Right forelimb (tissue), 1 donor: ENCODE measurements at regions not wholly inside any gene's neighbourhood (a gene's known extent, or its start where the extent isn't known, plus 50 kb on each side); places are given as distances from the start of the nearest gene placed in this dataset.
A peak's percentile ranks its signal among the peaks of the same experiment; 100 is the strongest.

Source experiments
- DNase-seq: peaks from one replicate; pipeline ENCODE4 v3.0.0-alpha.2; 2018

DNA sequence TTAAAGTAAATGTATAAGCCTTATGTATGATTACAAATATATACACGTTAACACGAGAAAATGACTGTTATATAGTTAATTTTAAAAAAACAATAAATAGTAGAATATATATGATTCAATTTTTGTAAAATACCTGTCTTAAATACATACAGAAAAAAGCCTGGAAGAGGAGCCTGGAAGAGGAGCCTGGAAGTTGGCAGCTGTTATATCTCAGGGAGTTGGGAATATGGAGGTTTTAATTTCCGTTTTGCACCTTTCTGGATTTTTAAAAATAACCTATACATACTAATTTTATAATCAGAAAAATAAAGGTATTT, 111.6 kb downstream of the WT1 start:
- DNase-seq = no peak

DNA sequence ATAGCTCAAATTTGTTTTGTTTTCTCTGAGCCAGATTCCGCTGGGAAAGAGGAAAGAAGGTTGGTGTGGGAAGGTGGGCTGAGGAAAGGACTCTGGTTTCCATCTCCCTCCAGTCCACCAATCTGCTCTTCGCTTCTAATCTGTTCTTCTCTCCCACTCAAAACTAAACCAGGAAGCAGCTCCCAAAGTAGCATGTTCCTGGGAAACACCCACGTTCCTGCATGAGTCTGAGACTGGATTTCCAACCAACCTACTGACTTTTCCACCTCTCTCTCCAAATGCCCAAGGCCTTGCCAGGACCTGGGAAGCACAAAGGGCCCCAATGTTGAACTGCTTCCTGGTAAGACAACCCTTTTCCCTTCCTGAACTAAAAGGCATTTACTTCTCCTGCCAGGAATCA, 110.2 kb downstream of the WT1 start:
- no peak for DNase-seq

DNA sequence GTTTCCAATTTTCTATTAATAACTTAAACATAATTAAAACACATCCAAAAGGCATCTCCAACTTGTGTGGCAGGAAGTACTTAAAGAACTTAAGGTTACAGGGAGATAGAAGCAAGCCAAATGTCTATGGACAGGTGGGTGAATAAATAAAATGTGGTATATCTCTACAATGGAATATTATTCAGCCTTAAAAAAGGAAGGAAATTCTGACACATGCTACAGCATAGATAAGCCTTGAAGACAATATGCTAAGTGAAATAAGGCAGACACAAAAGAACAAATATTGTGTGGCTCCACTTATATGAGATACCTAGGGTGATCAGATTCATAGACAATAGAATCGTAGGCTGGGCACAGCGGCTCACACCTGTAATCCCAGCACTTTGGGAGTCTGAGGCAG, 109.6 kb downstream of the WT1 start:
- DNase-seq = no peak

DNA sequence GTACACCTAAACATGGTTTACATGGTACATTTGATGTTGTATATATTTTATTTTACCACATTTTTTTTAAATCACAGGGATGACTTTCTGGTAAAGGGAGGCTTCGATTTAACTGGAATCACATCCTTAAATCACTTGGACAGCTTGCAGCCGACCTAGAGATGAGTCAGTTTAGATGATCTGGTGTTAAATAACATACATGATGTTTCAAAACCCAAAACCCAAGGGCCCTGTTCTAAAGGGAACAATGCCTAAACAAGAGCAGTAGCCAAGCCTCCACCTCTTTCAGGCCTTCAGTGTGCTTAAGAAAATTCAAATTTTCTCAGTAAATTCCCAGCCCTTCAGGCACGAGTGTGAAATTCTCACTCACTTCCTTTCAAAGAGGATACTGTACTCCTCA, 108.8 kb downstream of the WT1 start:
- DNase-seq = no peak

DNA sequence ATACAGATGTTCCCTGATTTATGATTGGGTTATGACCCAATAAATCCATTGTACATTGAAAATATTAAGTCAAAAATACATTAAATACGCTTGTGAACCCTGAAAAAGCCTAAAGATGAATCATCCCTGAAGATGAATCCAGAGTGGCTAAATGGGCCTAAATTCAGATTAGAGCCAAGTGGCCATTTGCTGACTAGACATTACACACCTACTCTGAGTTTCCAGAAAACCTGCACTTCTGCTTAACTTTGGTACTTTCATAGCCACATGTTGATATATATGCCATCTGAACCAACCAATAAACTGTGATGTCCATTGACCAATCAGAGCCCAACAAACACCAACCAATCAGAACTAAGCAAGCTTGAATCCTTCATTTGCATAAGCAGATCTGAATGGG, 106.9 kb downstream of the WT1 start:
- no peak for DNase-seq

DNA sequence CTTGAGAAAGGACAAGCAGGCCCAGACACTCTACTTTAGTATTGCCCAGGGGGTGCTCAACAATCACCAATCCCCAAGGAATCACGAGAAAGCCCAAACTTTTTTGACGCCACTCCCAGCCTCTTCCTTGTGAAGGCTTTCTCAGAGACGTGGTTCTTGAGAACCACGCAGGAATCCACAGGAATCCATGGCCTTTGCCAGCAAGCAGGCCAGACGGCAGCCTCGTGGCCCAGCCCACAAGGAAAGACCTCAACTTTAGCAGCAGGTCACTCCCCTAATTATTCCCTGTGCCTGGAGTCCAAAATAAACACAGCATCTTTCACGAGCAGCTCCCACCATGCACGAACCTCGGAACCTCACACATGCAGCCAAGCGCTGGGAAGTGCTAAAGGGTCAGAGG, 104.2 kb downstream of the WT1 start:
- no peak for DNase-seq

DNA sequence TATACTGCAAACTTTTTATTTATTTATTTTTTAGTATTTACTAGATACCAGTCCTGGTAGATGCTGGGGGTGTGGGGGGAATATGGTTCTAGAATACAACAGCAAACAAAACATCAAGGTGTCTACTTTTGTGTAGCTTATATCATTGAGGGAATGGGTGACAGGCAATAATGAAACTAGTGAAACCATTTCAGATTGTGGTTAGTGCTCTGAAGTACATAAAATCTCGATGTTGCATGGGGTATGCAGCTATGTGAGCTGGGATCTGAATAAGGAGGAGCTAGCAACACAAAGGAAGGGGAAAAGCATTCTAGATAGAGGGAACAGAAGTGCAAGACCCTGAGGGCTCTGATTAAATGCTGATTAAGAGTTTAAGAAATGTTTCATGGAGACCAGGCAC, 103.5 kb downstream of the WT1 start:
- no peak for DNase-seq

DNA sequence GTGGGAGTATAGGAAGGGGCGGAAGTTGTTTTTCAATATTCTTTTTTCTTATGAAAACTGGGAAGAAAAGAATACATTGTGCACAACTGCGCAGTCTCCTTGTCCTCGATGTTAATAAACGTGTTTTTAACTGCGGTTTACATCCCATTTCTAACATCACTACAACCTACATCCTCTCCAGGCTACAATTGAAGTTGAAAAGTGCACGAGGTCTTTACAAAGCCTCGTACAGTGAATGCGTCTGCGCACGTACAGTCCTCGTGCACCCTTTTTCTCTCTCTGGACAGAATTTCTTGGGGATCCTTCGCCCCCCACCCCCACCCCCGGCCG, 102.4 kb downstream of the WT1 start:
- no peak for DNase-seq

DNA sequence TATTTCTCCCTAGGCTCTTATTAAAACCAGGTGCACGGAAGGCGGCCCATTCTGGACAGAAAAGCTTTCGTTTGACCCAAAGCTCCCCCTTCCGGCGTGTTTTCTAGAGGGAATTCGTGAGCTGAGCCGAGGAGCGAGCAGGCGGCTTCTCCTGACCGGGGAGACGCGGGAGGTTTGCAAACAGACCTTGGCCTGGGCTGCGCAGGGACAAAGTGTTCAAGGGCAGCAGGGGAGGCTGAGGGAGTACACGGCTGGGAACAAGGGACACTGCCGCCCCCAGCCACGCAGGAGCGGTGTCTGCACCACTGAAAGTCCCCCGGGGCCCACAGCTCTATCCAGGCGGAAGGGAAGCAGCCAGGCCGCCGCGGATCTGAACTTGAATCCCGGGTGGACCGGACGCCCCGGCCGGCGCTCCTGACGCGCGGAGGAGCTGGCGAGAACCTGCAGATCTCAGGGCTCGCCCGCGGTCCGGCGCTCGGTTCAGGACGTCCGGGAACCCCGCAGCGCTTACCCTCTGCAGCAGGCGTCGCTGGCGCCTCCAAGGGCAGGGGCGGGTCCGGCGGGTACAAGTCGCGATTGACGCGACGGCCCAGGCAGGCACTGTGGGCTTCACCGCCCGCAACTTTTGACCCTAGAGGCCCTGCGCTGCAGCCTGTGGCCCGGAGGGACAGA, 101.9 kb downstream of the WT1 start:
- peak; percentile 75 for DNase-seq

DNA sequence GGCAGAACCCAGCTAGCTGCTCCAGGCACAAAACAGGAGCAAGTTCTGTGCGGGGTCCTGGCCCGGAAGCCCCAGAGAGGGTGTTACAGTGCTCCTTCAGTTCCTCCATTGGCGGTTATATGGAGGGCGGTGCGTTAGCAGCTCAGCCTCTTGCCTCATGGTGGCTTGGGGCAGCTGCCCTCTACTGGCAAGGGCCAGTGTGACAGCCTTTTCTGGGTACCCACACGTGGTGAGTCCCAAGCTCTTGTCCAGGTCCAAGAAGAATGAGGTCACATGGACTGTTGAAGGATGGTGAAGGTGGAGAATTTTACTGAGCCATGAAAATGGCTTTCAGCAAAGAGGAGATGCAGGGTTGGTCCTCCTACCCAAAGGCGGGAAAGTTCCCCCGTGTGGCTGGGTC, 100.5 kb downstream of the WT1 start:
- DNase-seq = no peak
